Erythroblast (primary cell): ENCODE measurements at regions not wholly inside any gene's neighbourhood (a gene's known extent, or its start where the extent isn't known, plus 50 kb on each side); places are given as distances from the start of the nearest gene placed in this dataset.

Experiments used
- GATA1 ChIP-seq: IDR thresholded peaks from 2 replicates; pipeline ENCODE4 v1.6.1; 2011; ENCODE audit warnings: low read depth, mild to moderate bottlenecking, control low read depth, low read length, moderate library complexity
- POLR2A ChIP-seq: IDR thresholded peaks from 2 replicates; pipeline ENCODE4 v1.6.1; 2011; ENCODE audit warnings: mild to moderate bottlenecking, low read length

DNA sequence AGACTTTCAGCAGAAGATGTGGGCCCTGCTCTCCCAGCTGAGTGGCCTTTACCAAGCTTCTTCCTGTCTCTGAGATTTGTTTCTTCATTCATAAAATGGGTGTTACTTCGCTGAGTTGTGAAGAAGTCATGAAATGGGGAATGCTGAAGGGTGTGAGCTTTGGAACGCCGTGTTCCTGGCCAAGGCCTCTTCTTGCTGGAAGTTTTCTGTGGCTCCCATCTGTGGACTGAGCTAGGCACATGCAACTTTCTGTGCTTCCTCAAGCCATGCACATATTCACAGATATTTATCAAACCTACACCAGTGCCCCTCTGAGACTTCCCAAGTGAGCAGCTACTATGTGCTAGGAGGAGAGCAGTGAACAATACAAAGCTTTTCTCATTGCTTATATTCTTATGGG, 106.3 kb upstream of the JUN start:
- TF ChIP-seq POLR2A (no peak), GATA1 (no peak)
